ENCODE measurements at regions not wholly inside any gene's neighbourhood (a gene's known extent, or its start where the extent isn't known, plus 50 kb on each side); places are given as distances from the start of the nearest gene placed in this dataset.

GRCh38 chr20:61090541-61090940 lies 161.5 kb upstream of the CDH4 start:
- no peak for TF ChIP-seq POLR2A (IDR thresholded peaks at IDR 0.05; ENCODE audit: control extremely low read depth in 1 of 2, low read depth in 2 of 2, low read length in 2 of 2)
- TF ChIP-seq CTBP2 (IDR thresholded peaks at IDR 0.05; ENCODE audit: borderline replicate concordance, insufficient read depth, insufficient read length, low read length): no peak
- TF ChIP-seq CTCF (IDR thresholded peaks at IDR 0.05; ENCODE audit: control extremely low read depth in 1 of 3, insufficient read depth in 1 of 3, low read depth in 1 of 3, low read length in 3 of 3): no peak
- TF ChIP-seq POLR2AphosphoS5 (IDR thresholded peaks at IDR 0.05; ENCODE audit: low read depth, low read length): no peak
- no peak for TF ChIP-seq JUND (IDR thresholded peaks at IDR 0.05; ENCODE audit: low read length)
- TF ChIP-seq YY1 (IDR thresholded peaks at IDR 0.05; ENCODE audit: low read depth, low read length): no peak
- TF ChIP-seq RXRA (IDR thresholded peaks at IDR 0.05; ENCODE audit: insufficient read depth, low read depth, low read length): no peak
- no peak for TF ChIP-seq MAFK (IDR thresholded peaks at IDR 0.05; ENCODE audit: low read depth, low read length)
- no peak for TF ChIP-seq CHD2 (IDR thresholded peaks at IDR 0.05; ENCODE audit: low read length)
- TF ChIP-seq ATF3 (IDR thresholded peaks at IDR 0.05; ENCODE audit: insufficient read depth, low read depth, low read length): no peak

All from H1 (cell line).